SK-N-MC (cell line): ENCODE measurements at regions not wholly inside any gene's neighbourhood (a gene's known extent, or its start where the extent isn't known, plus 50 kb on each side); places are given as distances from the start of the nearest gene placed in this dataset.

Experiments
- DNase-seq: peaks from one replicate; pipeline ENCODE4 v3.0.0-alpha.2; 2011; ENCODE audit warnings: low read depth, low spot score
- H3K27ac ChIP-seq: fragments of 200-600 bp; sonication (generic); 2 replicates; pipeline ENCODE4 v1.5.1; 2016; ENCODE audit warnings: mixed run types
- H3K36me3 ChIP-seq: fragments of 200-600 bp; sonication (generic); 2 replicates; pipeline ENCODE4 v1.6.1; 2017; ENCODE audit warnings: antibody characterized with exemption, low read length, mixed read lengths; ENCODE audit not compliant: insufficient read depth
- H3K4me3 ChIP-seq: fragments of 200-600 bp; sonication (generic); 2 replicates; pipeline ENCODE4 v1.5.1; 2016
- H3K9ac ChIP-seq: fragments of 200-600 bp; sonication (generic); 2 replicates; pipeline ENCODE4 v1.8.0; 2017; ENCODE audit warnings: mixed run types, mixed read lengths; ENCODE audit not compliant: insufficient read length
- H3K9me3 ChIP-seq: fragments of 200-600 bp; sonication (generic); 2 replicates; pipeline ENCODE4 v1.6.1; 2017; ENCODE audit warnings: low read depth, mild to moderate bottlenecking, antibody characterized with exemption, low read length, moderate library complexity, mixed read lengths
- EZH2 ChIP-seq: fragments of 200-600 bp; sonication (generic); IDR thresholded peaks from one replicate; pipeline ENCODE4 v1.6.1; 2017; ENCODE audit warnings: antibody characterized with exemption
- FOXP2 ChIP-seq: optimal IDR thresholded peaks from 2 replicates; pipeline ENCODE3; 2011; ENCODE audit warnings: mild to moderate bottlenecking, moderate library complexity; ENCODE audit not compliant: insufficient read depth; ENCODE audit errors: extremely low read length, control extremely low read depth
- POLR2AphosphoS5 ChIP-seq: IDR thresholded peaks from 2 replicates; pipeline ENCODE4 v1.6.1; 2012; ENCODE audit warnings: mild to moderate bottlenecking, low read depth, low read length, borderline replicate concordance

GRCh38 chr5:116686438-116686837, 111.8 kb upstream of the SEMA6A start:
- Histone ChIP-seq H3K4me3 (peak overlapping the region; percentile 49), H3K27ac (peak overlapping the region; percentile 97), H3K9me3 (no peaks in the 10 kb centered on the region), H3K36me3 (no peaks in the 10 kb centered on the region), H3K9ac (peak overlapping the region; percentile 3)
- TF ChIP-seq FOXP2 = no peak
- TF ChIP-seq EZH2 = no peak
- no peak for DNase-seq

- H3K36me3 ChIP-seq = no peaks in the 10 kb centered on the region
- TF ChIP-seq EZH2 = no peak
- TF ChIP-seq POLR2AphosphoS5 = no peak
- TF ChIP-seq FOXP2 = no peak
- peak overlapping the region; percentile 97 for H3K27ac ChIP-seq
- DNase-seq = no peak
- H3K4me3 ChIP-seq = peak overlapping the region; percentile 49; the same call in 1 of the 2 replicates
- H3K9ac ChIP-seq = no peak overlapping the region
- H3K9me3 ChIP-seq = no peaks in the 10 kb centered on the region
These were observed 111.3 kb upstream of the SEMA6A start for GRCh38 chr5:116685931-116686330.

- H3K9me3 ChIP-seq = no peaks in the 10 kb centered on the region
- TF ChIP-seq FOXP2 (no peak), EZH2 (no peak), POLR2AphosphoS5 (no peak)
- H3K27ac ChIP-seq = peak overlapping the region; percentile 84; the same call in 1 of the 2 replicates
- no peak for DNase-seq
- H3K9ac ChIP-seq = no peak overlapping the region
- no peaks in the 10 kb centered on the region for H3K36me3 ChIP-seq
- H3K4me3 ChIP-seq = no peak overlapping the region
These were observed 110.4 kb upstream of the SEMA6A start for GRCh38 chr5:116685069-116685468.

- Histone ChIP-seq H3K36me3 (no peaks in the 10 kb centered on the region), H3K4me3 (no peak overlapping the region), H3K9ac (no peak overlapping the region), H3K9me3 (no peaks in the 10 kb centered on the region), H3K27ac (no peak overlapping the region)
- no peak for TF ChIP-seq EZH2
- no peak for TF ChIP-seq FOXP2
- no peak for TF ChIP-seq POLR2AphosphoS5
- no peak for DNase-seq
These were observed 106.9 kb upstream of the SEMA6A start for GRCh38 chr5:116681334-116682013.

GRCh38 chr5:116675626-116675910, 100.9 kb upstream of the SEMA6A start:
- TF ChIP-seq EZH2 (no peak), POLR2AphosphoS5 (no peak), FOXP2 (no peak)
- H3K4me3 ChIP-seq = no peak overlapping the region

GRCh38 chr5:116674881-116675625, 100.4 kb upstream of the SEMA6A start:
- Histone ChIP-seq H3K36me3 (no peaks in the 10 kb centered on the region), H3K9ac (no peak overlapping the region), H3K4me3 (no peak overlapping the region), H3K27ac (peak overlapping the region; percentile 16; the same call in 1 of the 2 replicates), H3K9me3 (no peaks in the 10 kb centered on the region)
- TF ChIP-seq POLR2AphosphoS5 (no peak), FOXP2 (no peak), EZH2 (no peak)
- no peak for DNase-seq

More at GRCh38 chr5:116675626-116675910, 100.9 kb upstream of the SEMA6A start:
- Histone ChIP-seq H3K36me3 (no peaks in the 10 kb centered on the region), H3K9me3 (no peaks in the 10 kb centered on the region), H3K27ac (no peak overlapping the region), H3K9ac (no peak overlapping the region)
- no peak for DNase-seq

- TF ChIP-seq EZH2 (no peak), FOXP2 (no peak), POLR2AphosphoS5 (no peak)
- H3K27ac ChIP-seq = no peak overlapping the region
- no peak for DNase-seq
- H3K9me3 ChIP-seq = no peaks in the 10 kb centered on the region
- H3K36me3 ChIP-seq = no peaks in the 10 kb centered on the region
- no peak overlapping the region for H3K9ac ChIP-seq
- H3K4me3 ChIP-seq = no peak overlapping the region
These were observed 98.8 kb upstream of the SEMA6A start for GRCh38 chr5:116673453-116673852.

GRCh38 chr5:116672203-116672602, 97.6 kb upstream of the SEMA6A start:
- no peak overlapping the region for H3K27ac ChIP-seq
- H3K9ac ChIP-seq = no peak overlapping the region
- DNase-seq = no peak
- H3K9me3 ChIP-seq = no peaks in the 10 kb centered on the region
- TF ChIP-seq EZH2 (no peak), FOXP2 (no peak), POLR2AphosphoS5 (no peak)
- no peak overlapping the region for H3K4me3 ChIP-seq
- H3K36me3 ChIP-seq = no peaks in the 10 kb centered on the region
